ENCODE measurements at regions not wholly inside any gene's neighbourhood (a gene's known extent, or its start where the extent isn't known, plus 50 kb on each side); places are given as distances from the start of the nearest gene placed in this dataset.
A peak's percentile ranks its signal among the peaks of the same experiment; 100 is the strongest.
"Not testable (repeated sequence)": the region's sequence is repeated elsewhere in the genome, so short reads cannot be mapped to it uniquely, and the experiment has no call there.

GRCh38 chr1:244305776-244306341, 145.8 kb downstream of the ADSS2 start:
- no peak for TF ChIP-seq CTCF (conservative IDR thresholded peaks at IDR 0.05)
- H3K27ac ChIP-seq: no peak overlapping the region

GRCh38 chr1:244306544-244306943, 145.2 kb downstream of the ADSS2 start:
- H3K27ac ChIP-seq: no peak overlapping the region
- TF ChIP-seq CTCF (conservative IDR thresholded peaks at IDR 0.05): no peak

- H3K27ac ChIP-seq: not testable (repeated sequence)
Observed at GRCh38 chr1:244309191-244309590, 142.5 kb downstream of the ADSS2 start.

- TF ChIP-seq CTCF (conservative IDR thresholded peaks at IDR 0.05): no peak
- H3K27ac ChIP-seq: no peak overlapping the region
Observed at GRCh38 chr1:244311784-244312532, 139.8 kb downstream of the ADSS2 start.

- no peak for TF ChIP-seq CTCF (conservative IDR thresholded peaks at IDR 0.05)
- H3K27ac ChIP-seq: no peak overlapping the region
Observed at GRCh38 chr1:244313346-244313745, 138.4 kb downstream of the ADSS2 start.

- TF ChIP-seq CTCF (conservative IDR thresholded peaks at IDR 0.05): no peak
- peak overlapping the region; percentile 23; the same call in 1 of the 2 replicates for H3K27ac ChIP-seq
Observed at GRCh38 chr1:244314921-244315559, 136.7 kb downstream of the ADSS2 start.

- no peak overlapping the region for H3K27ac ChIP-seq
- TF ChIP-seq CTCF (conservative IDR thresholded peaks at IDR 0.05): no peak
Observed at GRCh38 chr1:244315996-244316395, 135.7 kb downstream of the ADSS2 start.

- no peak for TF ChIP-seq CTCF (conservative IDR thresholded peaks at IDR 0.05)
- H3K27ac ChIP-seq: no peak overlapping the region
Observed at GRCh38 chr1:244316407-244316806, 135.3 kb downstream of the ADSS2 start.
